Omental fat pad (tissue), 3 donors: ENCODE measurements at regions not wholly inside any gene's neighbourhood (a gene's known extent, or its start where the extent isn't known, plus 50 kb on each side); places are given as distances from the start of the nearest gene placed in this dataset.
"Not testable (repeated sequence)": the region's sequence is repeated elsewhere in the genome, so short reads cannot be mapped to it uniquely, and the experiment has no call there.

ENCODE experiments used
- ATAC-seq: fragments of 150-250 bp; one replicate; pipeline ENCODE4 v1.9.1; 2016; ENCODE audit warnings: mild to moderate bottlenecking, moderate library complexity; ENCODE audit not compliant: low FRiP score
- DNase-seq: peaks from one replicate; pipeline ENCODE4 v3.0.0-alpha.2; 2019; ENCODE audit warnings: low spot score
- CTCF ChIP-seq, 3 donors: fragments of 450-650 bp; IDR thresholded peaks; one replicate each; pipeline ENCODE4 v1.5.1; 2016 to 2017; ENCODE audit warnings: antibody characterized with exemption in 3 of 3, mild to moderate bottlenecking in 3 of 3, moderate library complexity in 2 of 3

GRCh38 chr1:233744779-233745513 lies 131.0 kb downstream of the KCNK1 start:
- ATAC-seq (no peak), DNase-seq (no peak)
- no peak for TF ChIP-seq CTCF (IDR thresholded peaks at IDR 0.05)

- no peak for DNase-seq
- no peak for TF ChIP-seq CTCF (IDR thresholded peaks at IDR 0.05)
- ATAC-seq: no peak
Measured at GRCh38 chr1:233750139-233750538, 136.2 kb downstream of the KCNK1 start.

- no peak for ATAC-seq
- no peak for DNase-seq
- no peak for TF ChIP-seq CTCF (IDR thresholded peaks at IDR 0.05)
Measured at GRCh38 chr1:233759665-233760064, 144.8 kb upstream of the SLC35F3 start.

DNA sequence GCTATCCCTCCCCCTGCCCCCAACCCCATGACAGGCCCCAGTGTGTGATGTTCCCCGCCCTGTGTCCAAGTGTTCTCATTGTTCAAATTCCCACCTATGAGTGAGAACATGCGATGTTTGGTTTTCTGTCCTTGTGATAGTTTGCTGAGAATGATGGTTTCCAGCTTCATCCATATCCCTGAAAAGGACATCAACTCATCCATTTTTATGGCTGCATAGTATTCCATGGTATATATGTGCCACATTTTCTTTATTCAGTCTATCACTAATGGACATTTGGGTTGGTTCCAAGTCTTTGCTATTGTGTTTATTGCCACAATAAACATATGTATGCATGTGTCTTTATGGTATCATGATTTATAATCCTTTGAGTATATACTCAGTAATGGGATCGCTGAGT lies 140.2 kb upstream of the SLC35F3 start:
- not testable (repeated sequence) for ATAC-seq, DNase-seq

GRCh38 chr1:233777566-233777965 lies 126.9 kb upstream of the SLC35F3 start:
- DNase-seq: no peak
- TF ChIP-seq CTCF (IDR thresholded peaks at IDR 0.05): no peak
- no peak for ATAC-seq

GRCh38 chr1:233780049-233780448 lies 124.4 kb upstream of the SLC35F3 start:
- TF ChIP-seq CTCF (IDR thresholded peaks at IDR 0.05): no peak
- DNase-seq (no peak), ATAC-seq (no peak)

DNA sequence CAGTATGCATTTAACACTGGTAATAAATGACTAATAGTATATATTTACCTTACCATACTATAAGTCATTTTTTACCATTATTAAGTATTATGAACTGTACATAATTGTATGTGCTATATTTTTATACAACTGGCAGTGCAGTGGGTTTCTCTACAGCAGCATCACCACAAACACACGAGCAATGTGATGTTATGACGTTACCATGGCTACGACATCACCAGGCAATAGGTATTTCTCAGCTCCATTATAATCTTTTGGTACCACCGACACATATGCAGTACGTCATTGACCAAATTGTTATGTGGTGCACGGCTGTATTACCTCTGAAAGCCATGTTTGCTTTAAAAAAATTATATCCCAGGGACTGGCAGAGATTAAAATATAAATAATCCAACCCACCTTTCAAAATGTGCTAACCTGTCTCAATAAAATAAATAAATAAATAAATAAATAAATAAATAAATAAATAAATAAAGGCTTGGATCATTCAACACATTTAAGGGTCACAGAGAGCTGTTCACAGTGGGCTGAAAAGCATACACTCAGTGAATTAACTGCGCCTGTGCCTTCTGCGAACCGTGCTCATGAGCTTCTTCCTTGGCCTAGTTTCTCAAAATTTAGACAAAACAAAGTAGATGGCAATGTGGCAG lies 121.4 kb upstream of the SLC35F3 start:
- TF ChIP-seq CTCF (IDR thresholded peaks at IDR 0.05): no peak
- ATAC-seq (no peak), DNase-seq (no peak)
